OCI-LY7 (cell line): ENCODE measurements at regions not wholly inside any gene's neighbourhood (a gene's known extent, or its start where the extent isn't known, plus 50 kb on each side); places are given as distances from the start of the nearest gene placed in this dataset.

Experiments used
- EZH2phosphoT487 ChIP-seq: fragments of 200-600 bp; sonication (generic); IDR thresholded peaks from 2 replicates; pipeline ENCODE4 v1.6.1; 2018; ENCODE audit warnings: low read depth, borderline replicate concordance, mild to moderate bottlenecking, mixed run types, antibody characterized with exemption, low read length, moderate library complexity, mixed read lengths
- TF ChIP-seq, protein P1 (sequence below): fragments of 200-600 bp; sonication (generic); conservative IDR thresholded peaks from 2 replicates; pipeline ENCODE4 v1.5.1; 2014; ENCODE audit warnings: mild to moderate bottlenecking, antibody characterized with exemption, low read length, moderate library complexity, mixed read lengths

DNA sequence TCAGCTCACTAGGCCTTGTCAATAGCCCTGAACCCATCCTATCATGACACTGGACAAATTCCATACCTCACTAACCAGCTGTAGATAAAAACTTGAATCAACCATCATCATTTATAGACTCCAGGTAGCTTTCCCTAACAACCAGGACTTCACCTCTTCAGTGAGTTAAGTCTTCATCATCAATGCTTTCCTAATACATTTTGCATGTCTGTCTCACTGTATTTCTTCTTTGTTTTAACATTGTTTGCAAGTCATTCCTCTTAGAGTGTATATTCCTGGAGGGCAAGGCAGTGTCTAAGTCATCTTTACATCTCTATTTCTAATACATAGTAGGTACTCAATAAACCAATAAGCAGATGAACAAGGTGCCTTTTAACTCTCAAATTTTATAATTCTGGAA, 123.4 kb upstream of the RFC3 start:
- TF ChIP-seq, protein P1, sequence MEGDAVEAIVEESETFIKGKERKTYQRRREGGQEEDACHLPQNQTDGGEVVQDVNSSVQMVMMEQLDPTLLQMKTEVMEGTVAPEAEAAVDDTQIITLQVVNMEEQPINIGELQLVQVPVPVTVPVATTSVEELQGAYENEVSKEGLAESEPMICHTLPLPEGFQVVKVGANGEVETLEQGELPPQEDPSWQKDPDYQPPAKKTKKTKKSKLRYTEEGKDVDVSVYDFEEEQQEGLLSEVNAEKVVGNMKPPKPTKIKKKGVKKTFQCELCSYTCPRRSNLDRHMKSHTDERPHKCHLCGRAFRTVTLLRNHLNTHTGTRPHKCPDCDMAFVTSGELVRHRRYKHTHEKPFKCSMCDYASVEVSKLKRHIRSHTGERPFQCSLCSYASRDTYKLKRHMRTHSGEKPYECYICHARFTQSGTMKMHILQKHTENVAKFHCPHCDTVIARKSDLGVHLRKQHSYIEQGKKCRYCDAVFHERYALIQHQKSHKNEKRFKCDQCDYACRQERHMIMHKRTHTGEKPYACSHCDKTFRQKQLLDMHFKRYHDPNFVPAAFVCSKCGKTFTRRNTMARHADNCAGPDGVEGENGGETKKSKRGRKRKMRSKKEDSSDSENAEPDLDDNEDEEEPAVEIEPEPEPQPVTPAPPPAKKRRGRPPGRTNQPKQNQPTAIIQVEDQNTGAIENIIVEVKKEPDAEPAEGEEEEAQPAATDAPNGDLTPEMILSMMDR = no peak
- no peak for TF ChIP-seq EZH2phosphoT487
